IMR-90 (cell line): ENCODE measurements at regions not wholly inside any gene's neighbourhood (a gene's known extent, or its start where the extent isn't known, plus 50 kb on each side); places are given as distances from the start of the nearest gene placed in this dataset.

Experiments
- ATAC-seq: fragments of 200-7000 bp; cut with Tn5 transposase; 2 replicates; pipeline ENCODE4 v1.9.1; 2020; ENCODE audit warnings: low read depth, mild to moderate bottlenecking, moderate library complexity
- BruUV-seq: library from RNA; stranded (reverse); fragments of 400-500 nt; replicated peaks from 2 replicates; lab custom pipeline; 2021; lab: Mats Ljungman, UMichigan
- CTCF ChIA-PET: fragments of 300-600 bp; formaldehyde crosslinking; extraction: SDS; loops from one replicate; lab custom pipeline; 2021; ENCODE audit warnings: antibody characterized with exemption; lab: Yijun Ruan, JAX
- POLR2A ChIA-PET: fragments of 300-600 bp; sonication (Branson Sonifier 250); formaldehyde crosslinking; loops from one replicate; lab custom pipeline; 2022; ENCODE audit warnings: antibody characterized with exemption; ENCODE audit not compliant: unreplicated experiment; lab: Charles Lee
- DNase-seq: peaks from one replicate; pipeline ENCODE4 v3.0.0; 2013
- H2AFZ ChIP-seq: replicated peaks from 2 replicates; pipeline ENCODE3; 2013; ENCODE audit warnings: low read length, mild to moderate bottlenecking; ENCODE audit not compliant: poor library complexity
- H2AK5ac ChIP-seq: 2 replicates; pipeline ENCODE4 v1.6.1; 2013; ENCODE audit warnings: low read depth, low read length, inconsistent platforms
- H2AK9ac ChIP-seq: replicated peaks from 2 replicates; pipeline ENCODE3; 2013; ENCODE audit warnings: mild to moderate bottlenecking, low read depth, low read length, moderate library complexity; ENCODE audit not compliant: poor library complexity
- H2BK120ac ChIP-seq: 2 replicates; pipeline ENCODE4 v1.6.1; 2013; ENCODE audit warnings: low read depth, low read length, inconsistent platforms
- H2BK15ac ChIP-seq: 3 replicates; pipeline ENCODE4 v1.6.1; 2013; ENCODE audit warnings: low read depth, low read length, inconsistent platforms
- H2BK20ac ChIP-seq: 2 replicates; pipeline ENCODE4 v1.6.1; 2013; ENCODE audit warnings: low read depth, mild to moderate bottlenecking, inconsistent platforms, low read length, moderate library complexity
- H2BK5ac ChIP-seq: 2 replicates; pipeline ENCODE4 v1.6.1; 2013; ENCODE audit warnings: mild to moderate bottlenecking, low read depth, low read length, inconsistent platforms; ENCODE audit not compliant: poor library complexity, severe bottlenecking
- H3K14ac ChIP-seq: replicated peaks from 2 replicates; pipeline ENCODE4 v1.6.1; 2013; ENCODE audit warnings: low read depth, low read length, inconsistent platforms
- H3K18ac ChIP-seq: 2 replicates; pipeline ENCODE4 v1.6.1; 2013; ENCODE audit warnings: low read depth, low read length, control low read depth
- H3K23ac ChIP-seq: 2 replicates; pipeline ENCODE4 v1.6.1; 2013; ENCODE audit warnings: low read depth, low read length, inconsistent platforms
- H3K27ac ChIP-seq: 2 replicates; pipeline ENCODE4 v1.5.1; 2013; ENCODE audit warnings: mild to moderate bottlenecking, control low read depth, low read length; ENCODE audit not compliant: insufficient read depth
- H3K27me3 ChIP-seq: 2 replicates; pipeline ENCODE4 v1.6.1; 2013; ENCODE audit warnings: low read length; ENCODE audit not compliant: control insufficient read depth, insufficient read depth
- H3K36me3 ChIP-seq: 2 replicates; pipeline ENCODE4 v1.6.1; 2013; ENCODE audit warnings: low read length, mixed read lengths; ENCODE audit not compliant: control insufficient read depth, insufficient read depth
- H3K4ac ChIP-seq: 2 replicates; pipeline ENCODE4 v1.6.1; 2013; ENCODE audit warnings: low read depth, low read length, inconsistent platforms
- H3K4me1 ChIP-seq: 2 replicates; pipeline ENCODE4 v1.6.1; 2013; ENCODE audit warnings: low read length, mixed read lengths; ENCODE audit not compliant: control insufficient read depth, insufficient read depth
- H3K4me2 ChIP-seq: 2 replicates; pipeline ENCODE4 v1.6.1; 2013; ENCODE audit warnings: low read depth, mild to moderate bottlenecking, control low read depth, low read length, moderate library complexity
- H3K4me3 ChIP-seq: 2 replicates; pipeline ENCODE4 v1.5.1; 2013; ENCODE audit warnings: low read depth, mild to moderate bottlenecking, control low read depth, low read length, moderate library complexity; ENCODE audit not compliant: insufficient read depth
- H3K56ac ChIP-seq: 2 replicates; pipeline ENCODE4 v1.6.1; 2013; ENCODE audit warnings: low read length, inconsistent platforms; ENCODE audit not compliant: insufficient read depth; ENCODE audit errors: extremely low read depth
- H3K79me1 ChIP-seq, 2 experiments: 2 replicates each; pipeline ENCODE4 v1.6.1; 2013; ENCODE audit warnings: low read length in 2 of 2, inconsistent platforms in 1 of 2, low read depth in 1 of 2
- H3K9ac ChIP-seq: 2 replicates; pipeline ENCODE4 v1.6.1; 2013; ENCODE audit warnings: low read depth, low read length, control low read depth
- H3K9me1 ChIP-seq: 2 replicates; pipeline ENCODE4 v1.6.1; 2013; ENCODE audit warnings: low read length, inconsistent platforms; ENCODE audit not compliant: insufficient read depth
- H3K9me3 ChIP-seq: 2 replicates; pipeline ENCODE4 v1.6.1; 2013; ENCODE audit warnings: low read length; ENCODE audit not compliant: control insufficient read depth, insufficient read depth
- H4K20me1 ChIP-seq: 2 replicates; pipeline ENCODE4 v1.6.1; 2013; ENCODE audit warnings: low read length, inconsistent platforms; ENCODE audit not compliant: insufficient read depth
- H4K5ac ChIP-seq: 2 replicates; pipeline ENCODE4 v1.6.1; 2013; ENCODE audit warnings: mild to moderate bottlenecking, low read depth, low read length, control low read depth
- H4K8ac ChIP-seq, 2 experiments: 2 replicates each; pipeline ENCODE4 v1.6.1; 2013; ENCODE audit warnings: low read depth in 2 of 2, low read length in 2 of 2, control low read depth in 1 of 2, inconsistent platforms in 1 of 2
- H4K91ac ChIP-seq: 2 replicates; pipeline ENCODE4 v1.6.1; 2013; ENCODE audit warnings: low read depth, low read length, inconsistent platforms; ENCODE audit not compliant: insufficient read depth
- BHLHE40 ChIP-seq: fragments of 150-350 bp; IDR thresholded peaks from 2 replicates; pipeline ENCODE4 v1.6.1; 2016; ENCODE audit warnings: mild to moderate bottlenecking, low read depth, low read length
- CEBPB ChIP-seq: IDR thresholded peaks from 2 replicates; pipeline ENCODE4 v1.6.1; 2012; ENCODE audit warnings: low read depth, low read length, improper control_type of control experiment
- ELK1 ChIP-seq: fragments of 150-350 bp; IDR thresholded peaks from 2 replicates; pipeline ENCODE4 v1.6.1; 2016; ENCODE audit warnings: low read depth, mild to moderate bottlenecking, low read length, moderate library complexity, borderline replicate concordance
- FOS ChIP-seq: fragments of 150-350 bp; IDR thresholded peaks from 2 replicates; pipeline ENCODE4 v1.6.1; 2016; ENCODE audit warnings: low read depth, low read length
- MAFK ChIP-seq: IDR thresholded peaks from 2 replicates; pipeline ENCODE4 v1.6.1; 2012; ENCODE audit warnings: low read depth, low read length, improper control_type of control experiment
- MAZ ChIP-seq: IDR thresholded peaks from 2 replicates; pipeline ENCODE4 v1.6.1; 2012; ENCODE audit warnings: low read depth, mild to moderate bottlenecking, low read length, improper control_type of control experiment, moderate library complexity, borderline replicate concordance
- MXI1 ChIP-seq: IDR thresholded peaks from 2 replicates; pipeline ENCODE4 v1.6.1; 2012; ENCODE audit warnings: low read depth, mild to moderate bottlenecking, low read length, moderate library complexity, borderline replicate concordance
- NFE2L2 ChIP-seq: fragments of 150-350 bp; IDR thresholded peaks from 2 replicates; pipeline ENCODE4 v1.6.1; 2016; ENCODE audit warnings: low read depth, mild to moderate bottlenecking, low read length
- POLR2A ChIP-seq: IDR thresholded peaks from 2 replicates; pipeline ENCODE4 v1.6.1; 2012; ENCODE audit warnings: mild to moderate bottlenecking, low read depth, low read length
- RAD21 ChIP-seq: IDR thresholded peaks from 2 replicates; pipeline ENCODE4 v1.6.1; 2012; ENCODE audit warnings: low read length, improper control_type of control experiment
- RCOR1 ChIP-seq: IDR thresholded peaks from 2 replicates; pipeline ENCODE4 v1.6.1; 2012; ENCODE audit warnings: mild to moderate bottlenecking, low read length, improper control_type of control experiment; ENCODE audit not compliant: insufficient replicate concordance
- RFX5 ChIP-seq: IDR thresholded peaks from 2 replicates; pipeline ENCODE4 v1.8.0; 2012; ENCODE audit warnings: low read depth, mild to moderate bottlenecking, low read length, moderate library complexity
- SMC3 ChIP-seq: fragments of 150-350 bp; IDR thresholded peaks from 2 replicates; pipeline ENCODE4 v1.6.1; 2016; ENCODE audit warnings: low read depth, mild to moderate bottlenecking, antibody characterized with exemption, low read length, moderate library complexity
- USF2 ChIP-seq: fragments of 150-350 bp; IDR thresholded peaks from 2 replicates; pipeline ENCODE4 v1.6.1; 2017; ENCODE audit warnings: mild to moderate bottlenecking, antibody characterized with exemption, low read length, low read depth
- WGBS, 2 experiments: methylation state at CpG; one replicate each; pipeline versions ENCODE4 v1.1.5 to v1.1.7; 2013; ENCODE audit warnings: missing lambda C conversion rate in 2 of 2; ENCODE audit not compliant: insufficient read length in 1 of 2; ENCODE audit errors: extremely low coverage in 2 of 2; 5-methylcytosine and 5-hydroxymethylcytosine counted together
- dilution Hi-C: fragments of 300-500 bp; cut with HindIII; formaldehyde crosslinking; loops from one replicate; pipeline ENCODE4 v1.14.3; 2018; ENCODE audit warnings: low sequenced_read_pairs; ENCODE audit not compliant: unreplicated experiment
- in situ Hi-C: fragments of 300-500 bp; cut with MboI; formaldehyde crosslinking; loops from 3 replicates; pipeline ENCODE4 v1.14.3; 2019; ENCODE audit warnings: low sequenced_read_pairs, inconsistent platforms, mixed read lengths
- intact Hi-C: fragments of 100-400 bp; cut with micrococcal nuclease; formaldehyde crosslinking; loops from 2 replicates; pipeline ENCODE4 v1.10.0; 2022
- TF ChIP-seq, protein P1 (sequence below): conservative IDR thresholded peaks from 2 replicates; pipeline ENCODE4 v1.5.1; 2012; ENCODE audit warnings: mild to moderate bottlenecking, low read depth, low read length, improper control_type of control experiment

DNA sequence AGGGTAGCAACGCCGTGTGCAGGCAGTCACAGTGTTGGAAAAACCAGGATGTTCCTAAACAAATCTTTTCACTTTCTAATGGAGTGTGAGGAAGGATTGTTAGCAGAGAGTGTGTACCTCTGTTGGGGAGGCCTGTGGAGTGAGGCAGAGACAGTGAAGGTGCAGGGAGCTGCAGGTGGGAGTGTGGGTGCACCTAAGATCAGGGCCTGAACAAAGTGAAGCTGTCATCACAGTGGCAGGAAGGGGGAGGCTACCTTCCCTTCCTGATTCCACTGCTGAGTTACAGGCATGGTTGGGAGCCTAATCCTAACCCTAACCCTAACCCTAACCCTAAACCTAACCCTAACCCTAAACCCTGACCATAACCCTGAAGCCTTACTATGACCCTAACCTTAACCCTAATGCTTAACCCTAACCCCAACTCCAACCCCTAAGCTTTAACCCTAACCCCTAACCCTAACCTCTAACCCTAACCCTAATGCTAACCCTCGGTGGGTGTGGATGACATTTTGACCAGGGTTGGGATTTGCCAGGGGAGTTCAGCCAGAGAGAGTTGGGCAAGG lies 158.8 kb upstream of the KLF6 start:
- Histone ChIP-seq H3K14ac (peak overlapping the region; percentile 65), H3K56ac (no peak overlapping the region), H3K23ac (peak overlapping the region; percentile 92; the same call in 1 of the 2 replicates), H2AK9ac (peak overlapping the region; percentile 76), H3K9ac (no peak overlapping the region), H4K91ac (peak overlapping the region; percentile 69), H3K9me3 (peaks cover 3% of the 10 kb centered on the region; the same call in 1 of the 2 replicates), H2BK15ac (peak overlapping the region; percentile 59; the same call in 2 of the 3 replicates), H4K20me1 (no peaks in the 10 kb centered on the region), H2BK120ac (peak overlapping the region; percentile 98), H2BK20ac (peak overlapping the region; percentile 51), H3K27ac (no peak overlapping the region), H4K5ac (no peak overlapping the region), H4K8ac (peak overlapping the region; percentile 43 to 78; a peak in 2 of 4 replicates), H3K4me2 (no peak overlapping the region), H2AK5ac (peak overlapping the region; percentile 75), H3K4ac (peak overlapping the region; percentile 64), H2BK5ac (no peak overlapping the region), H3K4me1 (peaks cover 18% of the 10 kb centered on the region), H3K36me3 (no peaks in the 10 kb centered on the region), H3K4me3 (no peak overlapping the region), H2AFZ (peak overlapping the region; percentile 59), H3K79me1 (peaks cover 0 to 12% of the 10 kb centered on the region in 2 experiments; a peak in 2 of 4 replicates), H3K9me1 (peaks cover 17% of the 10 kb centered on the region), H3K18ac (no peak overlapping the region), H3K27me3 (no peaks in the 10 kb centered on the region)
- WGBS, 2 experiments = no CpG with 5 or more reads among the region's 3 CpGs
- intact Hi-C loops = no loop called here
- DNase-seq = no peak
- dilution Hi-C loops = no loop called here
- ATAC-seq = no peak
- POLR2A ChIA-PET = no interaction called here
- no TSS peak for BruUV-seq
- CTCF ChIA-PET = interaction anchor here (0.7 kb wide), 1 partner anchor 137 kb away, joined by 4 read pairs; no protein-coding TSS in a partner anchor
- in situ Hi-C loops = no loop called here
- TF ChIP-seq MAZ (no peak), MXI1 (no peak), RCOR1 (no peak), SMC3 (no peak), BHLHE40 (no peak), USF2 (no peak), RFX5 (no peak), CEBPB (no peak), RAD21 (no peak), FOS (no peak), MAFK (no peak), POLR2A (no peak), ELK1 (no peak), NFE2L2 (no peak)
- TF ChIP-seq, protein P1, sequence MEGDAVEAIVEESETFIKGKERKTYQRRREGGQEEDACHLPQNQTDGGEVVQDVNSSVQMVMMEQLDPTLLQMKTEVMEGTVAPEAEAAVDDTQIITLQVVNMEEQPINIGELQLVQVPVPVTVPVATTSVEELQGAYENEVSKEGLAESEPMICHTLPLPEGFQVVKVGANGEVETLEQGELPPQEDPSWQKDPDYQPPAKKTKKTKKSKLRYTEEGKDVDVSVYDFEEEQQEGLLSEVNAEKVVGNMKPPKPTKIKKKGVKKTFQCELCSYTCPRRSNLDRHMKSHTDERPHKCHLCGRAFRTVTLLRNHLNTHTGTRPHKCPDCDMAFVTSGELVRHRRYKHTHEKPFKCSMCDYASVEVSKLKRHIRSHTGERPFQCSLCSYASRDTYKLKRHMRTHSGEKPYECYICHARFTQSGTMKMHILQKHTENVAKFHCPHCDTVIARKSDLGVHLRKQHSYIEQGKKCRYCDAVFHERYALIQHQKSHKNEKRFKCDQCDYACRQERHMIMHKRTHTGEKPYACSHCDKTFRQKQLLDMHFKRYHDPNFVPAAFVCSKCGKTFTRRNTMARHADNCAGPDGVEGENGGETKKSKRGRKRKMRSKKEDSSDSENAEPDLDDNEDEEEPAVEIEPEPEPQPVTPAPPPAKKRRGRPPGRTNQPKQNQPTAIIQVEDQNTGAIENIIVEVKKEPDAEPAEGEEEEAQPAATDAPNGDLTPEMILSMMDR = no peak
